ENCODE measurements at regions not wholly inside any gene's neighbourhood (a gene's known extent, or its start where the extent isn't known, plus 50 kb on each side); places are given as distances from the start of the nearest gene placed in this dataset.

DNA sequence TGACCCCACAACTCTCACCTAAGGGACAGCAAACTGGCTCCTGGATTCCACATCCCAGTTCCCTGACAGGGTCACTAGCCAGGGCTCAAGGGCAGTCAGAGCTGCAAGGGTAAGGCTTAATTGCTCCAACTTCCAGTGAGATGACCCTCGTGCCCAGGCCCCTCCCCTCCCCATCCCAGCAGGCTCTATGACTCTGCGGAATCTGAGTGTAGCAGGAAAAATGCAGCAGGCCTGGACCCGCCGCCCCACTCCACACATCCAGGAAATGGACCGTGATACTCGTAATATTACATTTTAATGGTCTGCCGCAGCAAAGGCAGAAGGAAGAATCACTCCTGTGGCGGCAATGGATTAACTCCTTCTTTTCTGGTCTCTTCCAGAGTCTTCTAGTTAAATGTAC, 91.7 kb upstream of the CHST15 start:
- Histone ChIP-seq H3K18ac (ENCODE audit: low read length) (no peak overlapping the region), H4K91ac (ENCODE audit: low read depth, low read length) (no peak overlapping the region), H3K9me3 (ENCODE audit: insufficient read depth, low read depth, low read length) (no peaks in the 10 kb centered on the region), H3K79me2 (ENCODE audit: control insufficient read depth, insufficient read depth, low read length, poor library complexity) (no peaks in the 10 kb centered on the region), H4K12ac (ENCODE audit: low read depth, low read length) (no peak overlapping the region), H3K4me2 (ENCODE audit: low read length) (no peak overlapping the region), H3K4ac (ENCODE audit: low read depth, low read length) (no peak overlapping the region), H3K14ac (ENCODE audit: low read length) (no peak overlapping the region), H3K9ac (ENCODE audit: low read length) (no peak overlapping the region), H3K27ac (ENCODE audit: low read depth, low read length) (no peak overlapping the region), H2BK5ac (ENCODE audit: low read depth, low read length, poor library complexity) (no peak overlapping the region), H2AK5ac (ENCODE audit: low read length) (no peak overlapping the region), H2BK120ac (ENCODE audit: insufficient read depth, low read length, poor library complexity) (no peak overlapping the region), H3K79me1 (ENCODE audit: low read length) (no peaks in the 10 kb centered on the region), H3K4me3 (ENCODE audit: low read depth, low read length) (no peak overlapping the region), H4K8ac (ENCODE audit: low read depth, low read length) (no peak overlapping the region), H3K36me3 (ENCODE audit: control insufficient read depth in 1 of 2, insufficient read depth in 2 of 2, low read length in 2 of 2) (no peaks in the 10 kb centered on the region), H2BK12ac (ENCODE audit: low read length) (no peak overlapping the region), H3K23ac (ENCODE audit: low read length) (no peak overlapping the region), H3K27me3 (ENCODE audit: insufficient read depth, low read length) (no peaks in the 10 kb centered on the region), H2AFZ (ENCODE audit: insufficient read depth, low read length, poor library complexity) (no peak overlapping the region), H3K4me1 (ENCODE audit: control insufficient read depth in 1 of 2, insufficient read depth in 2 of 2, low read length in 2 of 2) (no peaks in the 10 kb centered on the region)
- no CpG with 5 or more reads among the region's 8 CpGs for WGBS (ENCODE audit: extremely low coverage, insufficient coverage, insufficient read length)
- DNase-seq, result no peak

DNA sequence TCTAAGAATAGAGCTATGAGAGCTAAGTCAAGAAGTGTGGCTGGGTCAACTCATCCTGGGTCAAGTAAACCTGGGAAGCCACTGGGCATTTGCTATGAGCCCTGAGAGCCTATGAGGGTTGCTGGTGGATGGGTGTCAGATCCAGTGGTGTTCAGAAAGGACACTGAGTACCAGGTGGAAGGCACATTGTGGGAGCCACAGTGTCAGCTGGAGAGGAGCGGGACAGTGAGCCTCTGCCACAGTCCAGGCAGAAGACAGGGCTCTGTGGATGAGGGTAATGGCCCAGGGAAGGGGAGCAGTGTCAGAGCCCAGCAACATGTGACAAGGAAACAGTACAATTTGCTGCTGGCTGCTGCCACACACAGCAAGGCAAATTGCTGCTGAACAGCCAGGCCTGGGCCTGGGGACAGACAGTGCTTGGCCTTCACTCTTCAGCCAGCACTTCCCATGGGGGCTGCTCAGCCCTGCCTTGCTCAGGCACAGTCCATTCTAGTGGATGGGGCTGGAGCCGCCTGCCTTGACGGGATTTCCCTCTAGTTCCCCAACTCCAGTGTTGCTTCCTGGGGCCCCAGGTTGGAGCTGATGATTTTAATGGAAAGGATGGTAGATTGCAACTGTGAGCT, 90.9 kb upstream of the CHST15 start:
- no CpG with 5 or more reads among the region's 3 CpGs for WGBS (ENCODE audit: extremely low coverage, insufficient coverage, insufficient read length)

DNA sequence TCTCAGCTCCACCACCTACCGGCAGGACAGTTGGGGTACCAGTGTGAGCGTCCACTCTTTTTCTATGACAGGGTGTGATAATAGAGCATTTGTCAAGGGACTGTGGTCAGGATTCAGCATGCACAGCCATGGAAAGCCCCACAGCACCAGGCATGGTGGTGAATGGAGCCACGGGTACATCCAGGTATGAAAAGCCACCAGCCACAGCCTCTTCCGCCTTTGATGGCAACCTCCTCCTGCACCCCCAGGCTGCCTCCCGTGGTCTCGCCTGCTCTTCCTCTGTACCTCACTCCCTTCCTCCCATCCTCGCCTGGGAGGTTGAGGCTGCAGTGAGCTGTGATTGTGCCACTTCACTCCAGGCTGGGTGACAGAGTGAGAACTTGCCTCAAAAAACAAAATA, 90.2 kb upstream of the CHST15 start:
- H3K4ac ChIP-seq (ENCODE audit: low read depth, low read length), result no peak overlapping the region
- WGBS (ENCODE audit: extremely low coverage, insufficient coverage, insufficient read length), result no CpG with 5 or more reads among the region's 7 CpGs
- no peaks in the 10 kb centered on the region for H3K9me3 ChIP-seq (ENCODE audit: insufficient read depth, low read depth, low read length)
- H3K27ac ChIP-seq (ENCODE audit: low read depth, low read length), result no peak overlapping the region
- H3K36me3 ChIP-seq (ENCODE audit: control insufficient read depth in 1 of 2, insufficient read depth in 2 of 2, low read length in 2 of 2), result no peaks in the 10 kb centered on the region
- no peak overlapping the region for H4K12ac ChIP-seq (ENCODE audit: low read depth, low read length)
- no peaks in the 10 kb centered on the region for H3K27me3 ChIP-seq (ENCODE audit: insufficient read depth, low read length)
- no peak overlapping the region for H3K18ac ChIP-seq (ENCODE audit: low read length)
- no peak overlapping the region for H4K8ac ChIP-seq (ENCODE audit: low read depth, low read length)
- no peak overlapping the region for H3K4me2 ChIP-seq (ENCODE audit: low read length)
- no peaks in the 10 kb centered on the region for H3K79me2 ChIP-seq (ENCODE audit: control insufficient read depth, insufficient read depth, low read length, poor library complexity)
- H2AFZ ChIP-seq (ENCODE audit: insufficient read depth, low read length, poor library complexity), result no peak overlapping the region
- H4K91ac ChIP-seq (ENCODE audit: low read depth, low read length), result no peak overlapping the region
- H2BK120ac ChIP-seq (ENCODE audit: insufficient read depth, low read length, poor library complexity), result no peak overlapping the region
- H2BK5ac ChIP-seq (ENCODE audit: low read depth, low read length, poor library complexity), result no peak overlapping the region
- no peak overlapping the region for H3K9ac ChIP-seq (ENCODE audit: low read length)
- H3K23ac ChIP-seq (ENCODE audit: low read length), result no peak overlapping the region
- no peak overlapping the region for H2BK12ac ChIP-seq (ENCODE audit: low read length)
- H3K79me1 ChIP-seq (ENCODE audit: low read length), result no peaks in the 10 kb centered on the region
- no peak overlapping the region for H3K14ac ChIP-seq (ENCODE audit: low read length)
- H2AK5ac ChIP-seq (ENCODE audit: low read length), result no peak overlapping the region
- no peak for DNase-seq
- H3K4me3 ChIP-seq (ENCODE audit: low read depth, low read length), result no peak overlapping the region
- H3K4me1 ChIP-seq (ENCODE audit: control insufficient read depth in 1 of 2, insufficient read depth in 2 of 2, low read length in 2 of 2), result no peaks in the 10 kb centered on the region

More for the DNA sequence above, 90.9 kb upstream of the CHST15 start:
- H3K4me2 ChIP-seq (ENCODE audit: low read length), result no peak overlapping the region
- H3K36me3 ChIP-seq (ENCODE audit: control insufficient read depth in 1 of 2, insufficient read depth in 2 of 2, low read length in 2 of 2), result no peaks in the 10 kb centered on the region
- H2AFZ ChIP-seq (ENCODE audit: insufficient read depth, low read length, poor library complexity), result no peak overlapping the region
- H3K9ac ChIP-seq (ENCODE audit: low read length), result no peak overlapping the region
- no peak overlapping the region for H4K8ac ChIP-seq (ENCODE audit: low read depth, low read length)
- H2BK120ac ChIP-seq (ENCODE audit: insufficient read depth, low read length, poor library complexity), result no peak overlapping the region
- H3K23ac ChIP-seq (ENCODE audit: low read length), result no peak overlapping the region
- H4K91ac ChIP-seq (ENCODE audit: low read depth, low read length), result no peak overlapping the region
- no peak overlapping the region for H2BK12ac ChIP-seq (ENCODE audit: low read length)
- H3K79me1 ChIP-seq (ENCODE audit: low read length), result no peaks in the 10 kb centered on the region
- H4K12ac ChIP-seq (ENCODE audit: low read depth, low read length), result no peak overlapping the region
- H3K27ac ChIP-seq (ENCODE audit: low read depth, low read length), result no peak overlapping the region
- no peak overlapping the region for H3K4ac ChIP-seq (ENCODE audit: low read depth, low read length)
- H3K14ac ChIP-seq (ENCODE audit: low read length), result no peak overlapping the region
- H3K79me2 ChIP-seq (ENCODE audit: control insufficient read depth, insufficient read depth, low read length, poor library complexity), result no peaks in the 10 kb centered on the region
- no peak overlapping the region for H3K18ac ChIP-seq (ENCODE audit: low read length)
- DNase-seq, result no peak
- no peak overlapping the region for H3K4me3 ChIP-seq (ENCODE audit: low read depth, low read length)
- no peaks in the 10 kb centered on the region for H3K4me1 ChIP-seq (ENCODE audit: control insufficient read depth in 1 of 2, insufficient read depth in 2 of 2, low read length in 2 of 2)
- no peak overlapping the region for H2AK5ac ChIP-seq (ENCODE audit: low read length)
- no peaks in the 10 kb centered on the region for H3K9me3 ChIP-seq (ENCODE audit: insufficient read depth, low read depth, low read length)
- no peaks in the 10 kb centered on the region for H3K27me3 ChIP-seq (ENCODE audit: insufficient read depth, low read length)
- H2BK5ac ChIP-seq (ENCODE audit: low read depth, low read length, poor library complexity), result no peak overlapping the region

GRCh38 chr10:124182088-124182541, 88.7 kb upstream of the CHST15 start:
- Histone ChIP-seq H3K4me2 (ENCODE audit: low read length) (no peak overlapping the region), H2BK12ac (ENCODE audit: low read length) (no peak overlapping the region), H2AK5ac (ENCODE audit: low read length) (no peak overlapping the region), H2AFZ (ENCODE audit: insufficient read depth, low read length, poor library complexity) (no peak overlapping the region), H3K79me2 (ENCODE audit: control insufficient read depth, insufficient read depth, low read length, poor library complexity) (no peaks in the 10 kb centered on the region), H3K9me3 (ENCODE audit: insufficient read depth, low read depth, low read length) (no peaks in the 10 kb centered on the region), H2BK120ac (ENCODE audit: insufficient read depth, low read length, poor library complexity) (no peak overlapping the region), H3K4ac (ENCODE audit: low read depth, low read length) (no peak overlapping the region), H4K91ac (ENCODE audit: low read depth, low read length) (no peak overlapping the region), H3K14ac (ENCODE audit: low read length) (no peak overlapping the region), H3K27ac (ENCODE audit: low read depth, low read length) (no peak overlapping the region), H3K4me3 (ENCODE audit: low read depth, low read length) (no peak overlapping the region), H3K18ac (ENCODE audit: low read length) (no peak overlapping the region), H3K27me3 (ENCODE audit: insufficient read depth, low read length) (no peaks in the 10 kb centered on the region), H3K9ac (ENCODE audit: low read length) (no peak overlapping the region), H2BK5ac (ENCODE audit: low read depth, low read length, poor library complexity) (no peak overlapping the region), H3K4me1 (ENCODE audit: control insufficient read depth in 1 of 2, insufficient read depth in 2 of 2, low read length in 2 of 2) (no peaks in the 10 kb centered on the region), H4K8ac (ENCODE audit: low read depth, low read length) (no peak overlapping the region), H3K36me3 (ENCODE audit: control insufficient read depth in 1 of 2, insufficient read depth in 2 of 2, low read length in 2 of 2) (no peaks in the 10 kb centered on the region), H3K23ac (ENCODE audit: low read length) (no peak overlapping the region), H4K12ac (ENCODE audit: low read depth, low read length) (no peak overlapping the region), H3K79me1 (ENCODE audit: low read length) (no peaks in the 10 kb centered on the region)
- no peak for DNase-seq
- WGBS (ENCODE audit: extremely low coverage, insufficient coverage, insufficient read length), result no CpG with 5 or more reads among the region's 17 CpGs
